HAP-1 (cell line): ENCODE measurements at regions not wholly inside any gene's neighbourhood (a gene's known extent, or its start where the extent isn't known, plus 50 kb on each side); places are given as distances from the start of the nearest gene placed in this dataset.

Experiments
- DNase-seq, 2 experiments: peaks; one replicate each; pipeline ENCODE4 v3.0.0-alpha.2; 2016 to 2020; ENCODE audit warnings: low spot score in 2 of 2
- H3K27me3 ChIP-seq: fragments of 250-450 bp; sonication (Bioruptor Pico); 2 replicates; pipeline ENCODE4 v1.5.1; 2020; ENCODE audit warnings: low read depth, mild to moderate bottlenecking, moderate library complexity
- H3K36me3 ChIP-seq: fragments of 250-450 bp; sonication (Bioruptor Pico); replicated peaks from 2 replicates; pipeline ENCODE4 v1.5.1; 2020; ENCODE audit warnings: mild to moderate bottlenecking
- H3K4me1 ChIP-seq: fragments of 250-450 bp; sonication (Bioruptor Pico); 2 replicates; pipeline ENCODE4 v1.5.1; 2020; ENCODE audit warnings: mild to moderate bottlenecking
- H3K4me3 ChIP-seq: fragments of 250-450 bp; sonication (Bioruptor Pico); 2 replicates; pipeline ENCODE4 v1.5.1; 2020; ENCODE audit warnings: mild to moderate bottlenecking, moderate library complexity
- H3K9me3 ChIP-seq: fragments of 250-450 bp; sonication (Bioruptor Pico); 2 replicates; pipeline ENCODE4 v1.5.1; 2020; ENCODE audit warnings: mild to moderate bottlenecking, moderate library complexity
- in situ Hi-C: fragments of 300-500 bp; cut with MboI; formaldehyde crosslinking; loops from 3 replicates; pipeline ENCODE4 v1.14.3; 2020; ENCODE audit warnings: low sequenced_read_pairs, inconsistent platforms, mixed read lengths

DNA sequence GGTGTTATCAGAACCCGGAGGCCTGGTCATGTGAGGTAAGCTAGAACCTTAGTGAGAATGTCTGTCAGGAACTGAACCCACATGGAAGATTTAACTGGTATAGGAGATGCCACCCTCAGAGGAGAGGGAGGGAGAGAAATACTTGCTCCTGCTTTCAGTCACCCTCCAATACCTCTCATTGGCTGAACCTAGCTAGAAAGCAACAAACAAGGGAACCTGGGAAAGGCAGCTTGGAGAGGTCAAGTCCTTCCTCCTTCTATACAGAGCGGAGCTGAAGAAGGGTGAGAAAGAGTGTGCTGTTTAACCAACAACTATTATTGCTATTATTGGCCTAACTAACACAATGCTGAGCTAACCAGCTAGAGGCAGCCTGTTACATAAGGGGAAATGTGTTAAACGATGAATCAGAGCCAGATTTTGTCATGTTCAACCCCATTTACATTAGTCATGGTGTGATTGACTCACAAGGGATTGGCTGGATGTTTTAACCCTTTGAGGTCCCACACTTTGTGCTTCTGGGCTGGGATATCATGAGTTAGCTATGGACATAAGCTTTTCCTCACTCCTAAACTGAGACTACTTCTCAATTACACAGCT is 96.5 kb upstream of the ESX1 start:
- Histone ChIP-seq H3K4me1 (no peaks in the 10 kb centered on the region), H3K9me3 (no peaks in the 10 kb centered on the region), H3K27me3 (peaks cover 10% of the 10 kb centered on the region; the same call in 1 of the 2 replicates), H3K4me3 (no peak overlapping the region), H3K36me3 (no peaks in the 10 kb centered on the region)
- DNase-seq: no peak
- in situ Hi-C loops: no loop called here

DNA sequence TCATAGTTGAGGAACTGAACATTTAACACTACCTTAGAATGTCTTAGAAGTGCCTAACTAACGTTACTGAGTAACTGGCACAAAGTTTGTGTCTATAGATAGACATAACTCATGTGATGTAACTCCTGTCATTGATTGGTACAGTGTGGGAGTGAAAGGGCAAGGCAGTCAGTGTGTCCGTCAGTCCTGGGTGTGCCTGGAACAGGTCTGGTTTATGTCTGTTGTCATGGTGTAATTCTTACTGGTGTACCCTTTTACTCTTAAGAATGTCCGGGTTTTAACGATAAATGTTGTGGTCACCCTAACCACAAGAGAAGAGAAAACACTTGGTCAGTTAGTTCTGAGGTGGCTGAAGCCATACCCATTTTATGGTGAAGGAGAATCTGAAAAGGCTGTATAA is 93.1 kb upstream of the ESX1 start:
- Histone ChIP-seq H3K9me3 (no peaks in the 10 kb centered on the region), H3K36me3 (no peaks in the 10 kb centered on the region), H3K4me3 (no peak overlapping the region), H3K4me1 (no peaks in the 10 kb centered on the region), H3K27me3 (peaks cover 10% of the 10 kb centered on the region)
- no peak for DNase-seq
- in situ Hi-C loops: no loop called here

DNA sequence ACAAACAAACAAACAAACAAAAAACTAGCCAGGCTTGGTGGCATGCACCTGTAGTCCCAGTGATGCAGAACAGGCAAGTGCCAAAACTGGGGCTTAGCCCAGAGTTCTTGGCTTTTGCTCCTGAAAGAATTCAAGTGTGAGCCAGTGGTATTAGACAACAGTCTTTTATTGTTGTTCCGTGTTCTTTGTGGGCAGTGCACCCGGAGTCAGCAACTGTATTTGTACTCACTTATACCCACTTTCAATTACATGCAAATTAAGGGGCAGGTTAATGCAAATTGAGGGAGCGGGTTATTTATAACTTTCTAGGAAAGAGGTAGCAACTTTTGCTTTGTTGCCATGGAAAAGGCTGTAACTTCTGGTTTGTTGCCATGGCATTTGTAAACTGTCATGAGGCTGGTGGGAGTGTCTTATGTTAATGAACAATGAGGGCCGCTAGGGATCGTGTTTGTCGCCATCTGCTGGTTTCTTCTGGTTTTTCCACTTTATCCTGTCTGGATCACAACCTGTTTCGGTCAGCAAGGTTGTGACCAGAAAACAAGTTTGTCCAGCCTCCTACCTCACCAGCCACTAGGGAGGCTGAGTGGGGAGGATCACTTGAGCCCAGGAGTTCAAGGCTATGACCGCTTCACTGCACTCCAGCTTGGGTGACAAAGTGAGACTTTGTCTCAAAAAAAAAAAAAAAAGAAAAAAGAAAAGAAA is 88.8 kb upstream of the ESX1 start:
- DNase-seq: peak; percentile 77 to 86
- in situ Hi-C loops: no loop called here
- Histone ChIP-seq H3K36me3 (no peaks in the 10 kb centered on the region), H3K9me3 (no peaks in the 10 kb centered on the region), H3K4me1 (no peaks in the 10 kb centered on the region), H3K27me3 (peaks cover 10% of the 10 kb centered on the region), H3K4me3 (no peak overlapping the region)

DNA sequence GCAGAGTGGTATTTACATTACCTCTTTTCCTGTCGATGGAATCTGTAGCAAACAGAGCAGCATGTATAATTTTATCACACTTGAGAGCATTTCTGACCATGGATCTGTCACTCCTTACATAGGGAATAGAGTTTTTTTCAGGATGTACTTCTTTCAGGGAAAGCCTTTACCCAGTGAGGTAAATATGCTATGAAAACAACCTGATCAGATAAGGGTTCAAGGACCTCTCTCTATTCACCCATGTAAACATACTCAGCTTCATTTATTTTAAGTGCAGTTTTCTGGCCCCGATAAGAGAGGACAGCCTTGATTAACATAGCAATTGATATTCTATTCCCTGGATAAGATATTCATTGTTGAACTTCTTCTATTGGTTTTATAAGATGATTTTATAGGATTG is 87.3 kb upstream of the ESX1 start:
- in situ Hi-C loops: no loop called here
- H3K4me1 ChIP-seq: no peaks in the 10 kb centered on the region
- DNase-seq: no peak
- no peaks in the 10 kb centered on the region for H3K9me3 ChIP-seq
- H3K36me3 ChIP-seq: no peaks in the 10 kb centered on the region
- peaks cover 11% of the 10 kb centered on the region for H3K27me3 ChIP-seq
- no peak overlapping the region for H3K4me3 ChIP-seq

DNA sequence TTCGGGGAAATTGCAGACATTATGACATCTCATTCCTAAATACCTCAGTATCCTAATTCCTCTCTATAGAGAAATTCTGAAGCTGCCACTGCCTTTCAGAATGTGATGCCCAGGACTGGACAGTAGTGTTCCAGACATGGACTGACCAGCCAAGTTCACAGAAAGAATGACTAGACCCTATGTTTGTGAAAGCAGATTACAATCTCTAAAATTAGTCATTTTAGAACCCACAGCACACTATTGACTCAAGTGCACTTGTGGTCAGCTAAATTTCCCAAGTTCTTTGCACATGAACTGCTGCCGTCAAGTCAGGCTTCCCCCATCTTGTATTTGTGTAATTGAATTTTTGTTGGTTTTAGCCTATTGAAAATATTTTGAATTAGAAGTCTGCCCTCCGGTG is 81.0 kb upstream of the ESX1 start:
- no peaks in the 10 kb centered on the region for H3K36me3 ChIP-seq
- DNase-seq: no peak
- no peaks in the 10 kb centered on the region for H3K4me1 ChIP-seq
- in situ Hi-C loops: no loop called here
- H3K9me3 ChIP-seq: no peaks in the 10 kb centered on the region
- H3K27me3 ChIP-seq: peaks cover 24% of the 10 kb centered on the region
- H3K4me3 ChIP-seq: no peak overlapping the region

DNA sequence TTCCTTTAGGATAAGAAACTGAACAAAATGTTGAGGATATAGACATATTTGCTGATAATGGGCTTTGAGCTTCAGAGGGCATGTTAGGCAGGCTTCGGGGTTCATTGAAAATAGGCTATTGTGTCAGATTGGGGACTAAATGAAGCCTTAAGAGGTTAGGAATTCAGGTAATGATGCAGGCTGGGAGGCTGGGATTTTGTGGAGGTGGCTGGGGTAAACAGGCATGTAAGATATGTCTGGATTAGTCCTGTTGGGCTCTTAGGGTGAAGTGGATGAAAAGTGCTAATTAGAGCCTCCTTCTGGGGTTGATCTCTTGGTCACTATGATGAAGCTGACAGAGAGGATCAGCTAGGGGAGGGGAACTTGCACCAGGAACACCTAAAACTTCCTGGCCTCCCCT is 80.2 kb upstream of the ESX1 start:
- no peaks in the 10 kb centered on the region for H3K4me1 ChIP-seq
- H3K27me3 ChIP-seq: peaks cover 24% of the 10 kb centered on the region
- H3K9me3 ChIP-seq: no peaks in the 10 kb centered on the region
- H3K36me3 ChIP-seq: no peaks in the 10 kb centered on the region
- in situ Hi-C loops: no loop called here
- no peak overlapping the region for H3K4me3 ChIP-seq
- no peak for DNase-seq

DNA sequence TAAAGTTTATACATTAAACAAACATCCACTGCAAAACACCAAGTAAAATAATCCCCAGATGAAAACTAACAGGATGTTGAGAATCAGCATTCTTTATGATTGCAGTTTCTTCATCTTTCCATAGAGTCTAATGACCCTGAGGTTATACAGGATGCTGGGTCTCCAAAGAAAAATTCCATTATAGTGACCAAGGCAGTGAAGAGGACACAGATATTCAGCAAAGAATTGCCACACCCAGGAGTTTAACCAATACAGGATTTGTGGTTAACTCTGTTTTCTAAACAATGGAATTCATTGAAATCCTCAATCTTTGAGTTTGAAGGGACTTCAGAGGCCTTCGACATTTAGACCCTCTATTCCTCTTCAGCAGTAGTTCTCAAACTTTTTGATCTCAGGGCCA is 76.2 kb upstream of the ESX1 start:
- Histone ChIP-seq H3K4me1 (no peaks in the 10 kb centered on the region), H3K9me3 (no peaks in the 10 kb centered on the region), H3K4me3 (no peak overlapping the region), H3K27me3 (peaks cover 9% of the 10 kb centered on the region), H3K36me3 (no peaks in the 10 kb centered on the region)
- in situ Hi-C loops: no loop called here
- no peak for DNase-seq

DNA sequence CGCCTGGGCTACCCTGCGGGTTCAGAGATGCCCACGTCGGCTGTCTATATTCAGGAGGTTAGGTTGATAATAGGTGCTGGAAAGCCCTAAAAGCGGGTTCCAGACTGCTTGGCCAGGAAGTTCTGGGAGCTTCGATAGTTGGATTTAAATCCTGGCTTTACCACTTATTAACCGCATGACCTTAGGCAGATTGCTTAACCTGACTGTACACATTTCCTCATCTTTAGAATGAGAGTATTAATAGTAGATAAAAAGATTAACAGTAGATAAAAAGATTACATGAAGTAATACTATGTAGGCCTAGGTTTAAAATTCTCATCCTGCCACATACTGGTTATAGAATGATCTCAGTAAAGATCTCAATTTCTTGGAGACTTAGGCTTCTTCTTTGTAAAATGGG is 75.0 kb upstream of the ESX1 start:
- H3K9me3 ChIP-seq: 0 out of 2 replicates have a peak, but pooled peaks cover 3% of the 10 kb centered on the region
- in situ Hi-C loops: no loop called here
- peaks cover 15% of the 10 kb centered on the region for H3K27me3 ChIP-seq
- DNase-seq: no peak
- no peak overlapping the region for H3K4me3 ChIP-seq
- H3K36me3 ChIP-seq: no peaks in the 10 kb centered on the region
- H3K4me1 ChIP-seq: no peaks in the 10 kb centered on the region

DNA sequence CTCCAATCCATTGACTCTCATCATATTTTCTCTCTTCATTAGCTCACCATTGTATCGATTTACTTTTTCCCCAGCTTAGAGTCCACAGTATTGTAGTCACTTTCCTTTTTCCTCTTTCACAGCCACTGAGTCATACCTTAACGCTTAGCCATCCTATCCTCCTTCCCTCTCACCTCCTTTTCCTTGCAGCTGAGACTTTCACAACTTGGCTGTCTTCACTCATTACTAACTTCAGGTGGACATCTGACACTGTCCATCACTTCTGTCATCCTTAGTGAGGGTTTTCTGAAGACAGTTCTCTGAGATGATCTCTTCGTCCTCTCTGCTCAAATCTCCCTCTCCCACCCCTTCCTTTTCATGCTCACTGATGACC is 70.5 kb upstream of the ESX1 start:
- Histone ChIP-seq H3K36me3 (no peaks in the 10 kb centered on the region), H3K27me3 (peaks cover 14% of the 10 kb centered on the region), H3K4me3 (no peak overlapping the region), H3K4me1 (no peaks in the 10 kb centered on the region), H3K9me3 (0 out of 2 replicates have a peak, but pooled peaks cover 3% of the 10 kb centered on the region)
- in situ Hi-C loops: no loop called here
- no peak for DNase-seq

DNA sequence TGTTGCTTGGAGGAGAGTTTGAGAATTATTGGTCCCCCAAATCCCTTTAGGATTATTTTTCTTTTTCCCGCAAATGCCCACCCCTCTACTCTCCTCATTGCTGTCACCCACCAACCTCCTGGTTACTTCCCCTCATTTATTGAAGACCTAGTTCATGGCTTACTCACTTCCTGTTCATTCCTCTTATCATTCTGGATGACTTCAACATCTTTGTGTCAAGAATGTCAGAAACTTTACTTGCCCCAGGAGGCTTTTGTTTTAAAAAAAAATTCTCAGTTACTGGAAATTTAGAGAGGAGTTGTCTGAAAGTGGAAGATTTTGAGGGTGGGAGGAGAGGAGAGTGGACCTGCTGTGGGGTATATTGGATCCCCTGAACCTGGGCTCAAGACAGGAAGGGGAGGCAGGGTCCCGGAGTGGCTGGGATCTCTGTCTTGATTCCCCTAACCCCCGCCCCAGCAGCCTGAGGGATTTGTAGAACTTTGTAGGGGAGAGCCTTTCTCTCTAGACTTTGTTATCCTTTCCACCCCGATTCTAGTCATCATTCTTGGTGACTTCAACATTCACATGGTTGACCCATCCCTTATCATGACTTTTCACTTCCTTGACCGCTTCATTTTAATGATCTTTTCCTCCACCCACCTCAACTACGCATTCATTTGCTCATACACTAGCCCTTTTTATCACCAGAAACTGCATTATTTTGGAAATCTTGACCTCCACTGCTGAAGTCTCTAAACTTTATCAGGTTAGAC is 69.9 kb upstream of the ESX1 start:
- Histone ChIP-seq H3K4me3 (no peak overlapping the region), H3K36me3 (no peaks in the 10 kb centered on the region), H3K9me3 (0 out of 2 replicates have a peak, but pooled peaks cover 3% of the 10 kb centered on the region), H3K4me1 (no peaks in the 10 kb centered on the region), H3K27me3 (peaks cover 14% of the 10 kb centered on the region)
- in situ Hi-C loops: no loop called here
- DNase-seq: no peak

DNA sequence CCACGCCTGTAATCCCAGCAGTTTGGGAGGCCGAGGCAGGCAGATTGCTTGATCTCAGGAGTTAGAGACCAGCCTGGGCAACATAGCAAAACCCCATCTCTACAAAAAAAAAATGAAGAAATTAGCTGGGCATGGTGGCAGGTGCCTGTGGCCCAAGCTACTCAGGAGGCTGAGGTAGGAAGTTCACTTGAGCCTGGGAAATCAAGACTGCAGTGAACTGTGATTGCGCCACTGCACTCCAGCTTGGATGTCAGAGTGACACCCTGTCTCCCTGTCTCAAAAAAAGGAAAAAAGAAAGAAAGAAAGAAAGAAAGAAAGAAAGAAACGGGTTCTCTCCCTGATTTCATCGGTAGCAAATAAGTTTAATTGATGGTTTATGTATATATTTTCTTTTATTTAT is 64.6 kb upstream of the ESX1 start:
- in situ Hi-C loops: no loop called here
- no peak for DNase-seq
- Histone ChIP-seq H3K36me3 (no peaks in the 10 kb centered on the region), H3K9me3 (no peaks in the 10 kb centered on the region), H3K4me1 (peaks cover 4% of the 10 kb centered on the region), H3K27me3 (peaks cover 8% of the 10 kb centered on the region), H3K4me3 (no peak overlapping the region)

DNA sequence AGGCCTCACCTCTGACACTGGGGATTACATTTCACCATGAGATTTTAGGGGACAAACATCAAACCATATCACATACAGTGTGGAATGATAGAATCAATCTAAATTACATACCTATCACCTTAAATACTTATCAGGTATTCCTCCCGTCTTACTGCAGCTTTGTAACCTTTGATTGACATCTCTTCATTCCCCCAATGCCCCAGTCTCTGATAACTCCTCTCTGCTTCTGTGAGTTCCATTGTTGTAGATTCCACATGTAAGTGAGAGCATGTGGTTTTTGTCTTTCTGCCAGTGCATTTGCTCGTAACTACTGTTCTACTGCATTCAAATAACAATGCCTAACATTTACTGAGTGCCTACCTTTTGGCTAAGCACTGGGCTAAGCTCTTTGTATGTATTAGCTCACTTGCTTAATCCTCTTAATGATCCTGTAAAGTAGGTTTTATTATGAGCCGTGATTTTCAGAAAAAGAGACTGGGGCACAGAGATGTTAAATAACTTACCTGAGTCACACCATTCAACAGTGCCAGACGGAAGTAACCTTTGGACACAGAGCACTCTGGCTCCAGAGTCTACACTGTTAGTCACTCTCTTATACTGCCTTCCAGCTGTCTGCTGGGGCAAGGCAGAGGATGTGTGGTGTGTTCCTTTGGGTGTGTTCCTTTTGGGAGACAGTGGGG is 63.7 kb upstream of the ESX1 start:
- in situ Hi-C loops: no loop called here
- Histone ChIP-seq H3K36me3 (no peaks in the 10 kb centered on the region), H3K4me1 (peaks cover 4% of the 10 kb centered on the region), H3K27me3 (peaks cover 8% of the 10 kb centered on the region), H3K4me3 (no peak overlapping the region), H3K9me3 (no peaks in the 10 kb centered on the region)
- peak; percentile 53 to 94 for DNase-seq

DNA sequence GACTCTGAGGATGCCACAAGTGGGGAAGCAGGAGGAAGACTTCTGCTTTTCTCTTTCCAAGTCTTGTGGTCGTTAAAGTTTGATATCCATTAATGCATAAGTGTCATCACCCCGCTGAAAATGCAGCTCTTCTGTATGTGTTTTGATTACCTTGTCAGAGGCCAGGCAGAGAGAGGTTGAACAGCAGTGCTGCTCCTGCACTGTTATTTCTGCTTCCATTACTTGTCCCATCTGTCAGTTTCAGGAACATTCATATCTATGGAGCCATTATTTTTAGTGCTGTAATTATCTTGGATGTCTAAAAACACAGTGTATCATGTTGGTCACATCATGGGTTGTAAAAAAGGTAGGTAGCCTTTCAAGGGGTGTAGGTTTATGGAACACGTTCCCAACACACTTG is 62.0 kb upstream of the ESX1 start:
- no peaks in the 10 kb centered on the region for H3K9me3 ChIP-seq
- H3K4me1 ChIP-seq: peaks cover 4% of the 10 kb centered on the region
- in situ Hi-C loops: no loop called here
- H3K36me3 ChIP-seq: no peaks in the 10 kb centered on the region
- DNase-seq: no peak
- H3K27me3 ChIP-seq: peaks cover under 1% of the 10 kb centered on the region; the same call in 1 of the 2 replicates
- H3K4me3 ChIP-seq: no peak overlapping the region

DNA sequence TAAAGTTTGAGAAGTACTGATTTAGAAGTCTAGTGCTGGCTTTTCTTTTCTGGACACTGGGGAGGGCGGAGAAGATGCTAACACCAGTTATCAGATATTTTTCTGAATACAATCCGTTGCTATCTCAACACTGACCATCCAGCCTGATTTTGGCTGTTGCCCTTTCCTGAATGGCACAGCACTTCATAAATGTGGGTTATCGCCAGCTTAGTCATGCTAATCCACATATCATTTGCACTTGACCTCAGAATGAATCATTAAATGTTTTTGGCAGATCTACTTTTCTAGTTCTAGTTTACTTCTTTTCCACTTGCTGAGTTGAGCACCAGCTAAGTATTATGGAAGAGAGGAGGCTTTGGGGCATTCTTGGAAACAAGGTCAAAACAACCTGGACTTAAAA is 60.8 kb upstream of the ESX1 start:
- no peaks in the 10 kb centered on the region for H3K36me3 ChIP-seq
- in situ Hi-C loops: no loop called here
- H3K27me3 ChIP-seq: no peaks in the 10 kb centered on the region; the same call in 1 of the 2 replicates
- H3K9me3 ChIP-seq: no peaks in the 10 kb centered on the region
- no peak overlapping the region for H3K4me3 ChIP-seq
- H3K4me1 ChIP-seq: peaks cover 4% of the 10 kb centered on the region
- DNase-seq: no peak
